IMR-90 (cell line): ENCODE measurements at regions not wholly inside any gene's neighbourhood (a gene's known extent, or its start where the extent isn't known, plus 50 kb on each side); places are given as distances from the start of the nearest gene placed in this dataset.
A peak's percentile ranks its signal among the peaks of the same experiment; 100 is the strongest.

ENCODE experiments used
- ATAC-seq: fragments of 200-7000 bp; cut with Tn5 transposase; 2 replicates; pipeline ENCODE4 v1.9.1; 2020; ENCODE audit warnings: low read depth, mild to moderate bottlenecking, moderate library complexity
- BruUV-seq: library from RNA; stranded (reverse); fragments of 400-500 nt; replicated peaks from 2 replicates; lab custom pipeline; 2021; lab: Mats Ljungman, UMichigan
- CTCF ChIA-PET: fragments of 300-600 bp; formaldehyde crosslinking; extraction: SDS; loops from one replicate; lab custom pipeline; 2021; ENCODE audit warnings: antibody characterized with exemption; lab: Yijun Ruan, JAX
- POLR2A ChIA-PET: fragments of 300-600 bp; sonication (Branson Sonifier 250); formaldehyde crosslinking; loops from one replicate; lab custom pipeline; 2022; ENCODE audit warnings: antibody characterized with exemption; ENCODE audit not compliant: unreplicated experiment; lab: Charles Lee
- DNase-seq: peaks from one replicate; pipeline ENCODE4 v3.0.0; 2013
- H2AFZ ChIP-seq: replicated peaks from 2 replicates; pipeline ENCODE3; 2013; ENCODE audit warnings: low read length, mild to moderate bottlenecking; ENCODE audit not compliant: poor library complexity
- H2AK5ac ChIP-seq: 2 replicates; pipeline ENCODE4 v1.6.1; 2013; ENCODE audit warnings: low read depth, low read length, inconsistent platforms
- H2AK9ac ChIP-seq: replicated peaks from 2 replicates; pipeline ENCODE3; 2013; ENCODE audit warnings: mild to moderate bottlenecking, low read depth, low read length, moderate library complexity; ENCODE audit not compliant: poor library complexity
- H2BK120ac ChIP-seq: 2 replicates; pipeline ENCODE4 v1.6.1; 2013; ENCODE audit warnings: low read depth, low read length, inconsistent platforms
- H2BK15ac ChIP-seq: 3 replicates; pipeline ENCODE4 v1.6.1; 2013; ENCODE audit warnings: low read depth, low read length, inconsistent platforms
- H2BK20ac ChIP-seq: 2 replicates; pipeline ENCODE4 v1.6.1; 2013; ENCODE audit warnings: low read depth, mild to moderate bottlenecking, inconsistent platforms, low read length, moderate library complexity
- H2BK5ac ChIP-seq: 2 replicates; pipeline ENCODE4 v1.6.1; 2013; ENCODE audit warnings: mild to moderate bottlenecking, low read depth, low read length, inconsistent platforms; ENCODE audit not compliant: poor library complexity, severe bottlenecking
- H3K14ac ChIP-seq: replicated peaks from 2 replicates; pipeline ENCODE4 v1.6.1; 2013; ENCODE audit warnings: low read depth, low read length, inconsistent platforms
- H3K18ac ChIP-seq: 2 replicates; pipeline ENCODE4 v1.6.1; 2013; ENCODE audit warnings: low read depth, low read length, control low read depth
- H3K23ac ChIP-seq: 2 replicates; pipeline ENCODE4 v1.6.1; 2013; ENCODE audit warnings: low read depth, low read length, inconsistent platforms
- H3K27ac ChIP-seq: 2 replicates; pipeline ENCODE4 v1.5.1; 2013; ENCODE audit warnings: mild to moderate bottlenecking, control low read depth, low read length; ENCODE audit not compliant: insufficient read depth
- H3K27me3 ChIP-seq: 2 replicates; pipeline ENCODE4 v1.6.1; 2013; ENCODE audit warnings: low read length; ENCODE audit not compliant: control insufficient read depth, insufficient read depth
- H3K36me3 ChIP-seq: 2 replicates; pipeline ENCODE4 v1.6.1; 2013; ENCODE audit warnings: low read length, mixed read lengths; ENCODE audit not compliant: control insufficient read depth, insufficient read depth
- H3K4ac ChIP-seq: 2 replicates; pipeline ENCODE4 v1.6.1; 2013; ENCODE audit warnings: low read depth, low read length, inconsistent platforms
- H3K4me1 ChIP-seq: 2 replicates; pipeline ENCODE4 v1.6.1; 2013; ENCODE audit warnings: low read length, mixed read lengths; ENCODE audit not compliant: control insufficient read depth, insufficient read depth
- H3K4me2 ChIP-seq: 2 replicates; pipeline ENCODE4 v1.6.1; 2013; ENCODE audit warnings: low read depth, mild to moderate bottlenecking, control low read depth, low read length, moderate library complexity
- H3K4me3 ChIP-seq: 2 replicates; pipeline ENCODE4 v1.5.1; 2013; ENCODE audit warnings: low read depth, mild to moderate bottlenecking, control low read depth, low read length, moderate library complexity; ENCODE audit not compliant: insufficient read depth
- H3K56ac ChIP-seq: 2 replicates; pipeline ENCODE4 v1.6.1; 2013; ENCODE audit warnings: low read length, inconsistent platforms; ENCODE audit not compliant: insufficient read depth; ENCODE audit errors: extremely low read depth
- H3K79me1 ChIP-seq, 2 experiments: 2 replicates each; pipeline ENCODE4 v1.6.1; 2013; ENCODE audit warnings: low read length in 2 of 2, inconsistent platforms in 1 of 2, low read depth in 1 of 2
- H3K9ac ChIP-seq: 2 replicates; pipeline ENCODE4 v1.6.1; 2013; ENCODE audit warnings: low read depth, low read length, control low read depth
- H3K9me1 ChIP-seq: 2 replicates; pipeline ENCODE4 v1.6.1; 2013; ENCODE audit warnings: low read length, inconsistent platforms; ENCODE audit not compliant: insufficient read depth
- H3K9me3 ChIP-seq: 2 replicates; pipeline ENCODE4 v1.6.1; 2013; ENCODE audit warnings: low read length; ENCODE audit not compliant: control insufficient read depth, insufficient read depth
- H4K20me1 ChIP-seq: 2 replicates; pipeline ENCODE4 v1.6.1; 2013; ENCODE audit warnings: low read length, inconsistent platforms; ENCODE audit not compliant: insufficient read depth
- H4K5ac ChIP-seq: 2 replicates; pipeline ENCODE4 v1.6.1; 2013; ENCODE audit warnings: mild to moderate bottlenecking, low read depth, low read length, control low read depth
- H4K8ac ChIP-seq, 2 experiments: 2 replicates each; pipeline ENCODE4 v1.6.1; 2013; ENCODE audit warnings: low read depth in 2 of 2, low read length in 2 of 2, control low read depth in 1 of 2, inconsistent platforms in 1 of 2
- H4K91ac ChIP-seq: 2 replicates; pipeline ENCODE4 v1.6.1; 2013; ENCODE audit warnings: low read depth, low read length, inconsistent platforms; ENCODE audit not compliant: insufficient read depth
- BHLHE40 ChIP-seq: fragments of 150-350 bp; IDR thresholded peaks from 2 replicates; pipeline ENCODE4 v1.6.1; 2016; ENCODE audit warnings: mild to moderate bottlenecking, low read depth, low read length
- CEBPB ChIP-seq: IDR thresholded peaks from 2 replicates; pipeline ENCODE4 v1.6.1; 2012; ENCODE audit warnings: low read depth, low read length, improper control_type of control experiment
- CHD1 ChIP-seq: IDR thresholded peaks from 2 replicates; pipeline ENCODE4 v1.6.1; 2012; ENCODE audit warnings: low read depth, low read length, improper control_type of control experiment
- CTCF ChIP-seq: conservative IDR thresholded peaks from 2 replicates; pipeline ENCODE4 v1.5.1; 2012; ENCODE audit warnings: mild to moderate bottlenecking, low read depth, low read length, improper control_type of control experiment
- FOS ChIP-seq: fragments of 150-350 bp; IDR thresholded peaks from 2 replicates; pipeline ENCODE4 v1.6.1; 2016; ENCODE audit warnings: low read depth, low read length
- MAFK ChIP-seq: IDR thresholded peaks from 2 replicates; pipeline ENCODE4 v1.6.1; 2012; ENCODE audit warnings: low read depth, low read length, improper control_type of control experiment
- MAZ ChIP-seq: IDR thresholded peaks from 2 replicates; pipeline ENCODE4 v1.6.1; 2012; ENCODE audit warnings: low read depth, mild to moderate bottlenecking, low read length, improper control_type of control experiment, moderate library complexity, borderline replicate concordance
- MXI1 ChIP-seq: IDR thresholded peaks from 2 replicates; pipeline ENCODE4 v1.6.1; 2012; ENCODE audit warnings: low read depth, mild to moderate bottlenecking, low read length, moderate library complexity, borderline replicate concordance
- NFE2L2 ChIP-seq: fragments of 150-350 bp; IDR thresholded peaks from 2 replicates; pipeline ENCODE4 v1.6.1; 2016; ENCODE audit warnings: low read depth, mild to moderate bottlenecking, low read length
- POLR2A ChIP-seq: IDR thresholded peaks from 2 replicates; pipeline ENCODE4 v1.6.1; 2012; ENCODE audit warnings: mild to moderate bottlenecking, low read depth, low read length
- RAD21 ChIP-seq: IDR thresholded peaks from 2 replicates; pipeline ENCODE4 v1.6.1; 2012; ENCODE audit warnings: low read length, improper control_type of control experiment
- RCOR1 ChIP-seq: IDR thresholded peaks from 2 replicates; pipeline ENCODE4 v1.6.1; 2012; ENCODE audit warnings: mild to moderate bottlenecking, low read length, improper control_type of control experiment; ENCODE audit not compliant: insufficient replicate concordance
- RFX5 ChIP-seq: IDR thresholded peaks from 2 replicates; pipeline ENCODE4 v1.8.0; 2012; ENCODE audit warnings: low read depth, mild to moderate bottlenecking, low read length, moderate library complexity
- SMC3 ChIP-seq: fragments of 150-350 bp; IDR thresholded peaks from 2 replicates; pipeline ENCODE4 v1.6.1; 2016; ENCODE audit warnings: low read depth, mild to moderate bottlenecking, antibody characterized with exemption, low read length, moderate library complexity
- USF2 ChIP-seq: fragments of 150-350 bp; IDR thresholded peaks from 2 replicates; pipeline ENCODE4 v1.6.1; 2017; ENCODE audit warnings: mild to moderate bottlenecking, antibody characterized with exemption, low read length, low read depth
- WGBS, 2 experiments: methylation state at CpG; one replicate each; pipeline versions ENCODE4 v1.1.5 to v1.1.7; 2013; ENCODE audit warnings: missing lambda C conversion rate in 2 of 2; ENCODE audit not compliant: insufficient read length in 1 of 2; ENCODE audit errors: extremely low coverage in 2 of 2; 5-methylcytosine and 5-hydroxymethylcytosine counted together
- dilution Hi-C: fragments of 300-500 bp; cut with HindIII; formaldehyde crosslinking; loops from one replicate; pipeline ENCODE4 v1.14.3; 2018; ENCODE audit warnings: low sequenced_read_pairs; ENCODE audit not compliant: unreplicated experiment
- in situ Hi-C: fragments of 300-500 bp; cut with MboI; formaldehyde crosslinking; loops from 3 replicates; pipeline ENCODE4 v1.14.3; 2019; ENCODE audit warnings: low sequenced_read_pairs, inconsistent platforms, mixed read lengths
- intact Hi-C: fragments of 100-400 bp; cut with micrococcal nuclease; formaldehyde crosslinking; loops from 2 replicates; pipeline ENCODE4 v1.10.0; 2022
- TF ChIP-seq, protein P1 (sequence below): fragments of 150-350 bp; IDR thresholded peaks from 2 replicates; pipeline ENCODE4 v1.6.1; 2016; ENCODE audit warnings: low read depth, mild to moderate bottlenecking, low read length, moderate library complexity, borderline replicate concordance

DNA sequence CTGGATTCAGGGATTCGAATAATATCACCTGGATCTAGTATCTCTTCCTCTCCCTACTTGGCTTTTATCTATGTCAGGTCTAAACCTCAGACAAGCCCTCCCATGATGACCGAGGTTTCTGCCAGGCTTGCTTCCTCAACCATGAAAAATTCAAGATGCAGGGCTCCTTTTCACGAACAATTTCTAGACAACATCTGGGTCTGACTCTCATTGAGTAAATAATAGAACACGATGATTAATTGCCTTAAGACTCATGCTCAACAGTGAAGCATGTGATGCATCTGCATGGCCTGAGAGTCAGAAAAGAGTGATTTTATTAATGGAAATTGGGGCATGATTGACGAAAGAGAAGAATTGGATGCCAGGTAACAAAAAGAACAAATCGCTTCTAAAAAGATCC lies 277.2 kb upstream of the ZNF608 start:
- H2AK5ac ChIP-seq, result no peak overlapping the region
- no peak overlapping the region for H4K5ac ChIP-seq
- in situ Hi-C loops, result no loop called here
- no peaks in the 10 kb centered on the region for H3K36me3 ChIP-seq
- no peaks in the 10 kb centered on the region for H3K9me1 ChIP-seq
- ATAC-seq (no peak), DNase-seq (peak; percentile 39)
- no peak overlapping the region for H3K14ac ChIP-seq
- BruUV-seq, result no TSS peak
- ChIA-PET POLR2A (no interaction called here), CTCF (interaction anchor here (0.8 kb wide), 1 partner anchor 8 kb away, joined by 3 read pairs; no protein-coding TSS in a partner anchor)
- H2BK120ac ChIP-seq, result no peak overlapping the region
- no peaks in the 10 kb centered on the region for H3K79me1 ChIP-seq
- no peak overlapping the region for H4K91ac ChIP-seq
- H2BK20ac ChIP-seq, result no peak overlapping the region
- H4K8ac ChIP-seq, result no peak overlapping the region
- no peak overlapping the region for H3K4ac ChIP-seq
- intact Hi-C loops, result no loop called here
- no peak overlapping the region for H2AFZ ChIP-seq
- dilution Hi-C loops, result no loop called here
- TF ChIP-seq FOS, result no peak
- TF ChIP-seq POLR2A, result no peak
- no peak for TF ChIP-seq NFE2L2
- no peak for TF ChIP-seq CEBPB
- TF ChIP-seq MAFK, result no peak
- TF ChIP-seq BHLHE40, result no peak
- TF ChIP-seq RCOR1, result no peak
- no peak for TF ChIP-seq CHD1
- no peak for TF ChIP-seq USF2
- TF ChIP-seq MXI1, result no peak
- TF ChIP-seq RAD21, result no peak
- TF ChIP-seq SMC3, result no peak
- TF ChIP-seq, protein P1, sequence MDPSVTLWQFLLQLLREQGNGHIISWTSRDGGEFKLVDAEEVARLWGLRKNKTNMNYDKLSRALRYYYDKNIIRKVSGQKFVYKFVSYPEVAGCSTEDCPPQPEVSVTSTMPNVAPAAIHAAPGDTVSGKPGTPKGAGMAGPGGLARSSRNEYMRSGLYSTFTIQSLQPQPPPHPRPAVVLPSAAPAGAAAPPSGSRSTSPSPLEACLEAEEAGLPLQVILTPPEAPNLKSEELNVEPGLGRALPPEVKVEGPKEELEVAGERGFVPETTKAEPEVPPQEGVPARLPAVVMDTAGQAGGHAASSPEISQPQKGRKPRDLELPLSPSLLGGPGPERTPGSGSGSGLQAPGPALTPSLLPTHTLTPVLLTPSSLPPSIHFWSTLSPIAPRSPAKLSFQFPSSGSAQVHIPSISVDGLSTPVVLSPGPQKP, result no peak
- TF ChIP-seq CTCF, result no peak
- TF ChIP-seq RFX5, result no peak
- TF ChIP-seq MAZ, result no peak
- no peak overlapping the region for H3K23ac ChIP-seq
- 82% methylated on average over 3 of the region's 6 CpGs; no CpG with 5 or more reads in 1 of the 2 experiments for WGBS, 2 experiments
- no peaks in the 10 kb centered on the region for H4K20me1 ChIP-seq
- H3K56ac ChIP-seq, result no peak overlapping the region
- no peak overlapping the region for H3K9ac ChIP-seq
- no peak overlapping the region for H3K4me3 ChIP-seq
- H3K4me1 ChIP-seq, result no peaks in the 10 kb centered on the region
- H2AK9ac ChIP-seq, result no peak overlapping the region
- H2BK15ac ChIP-seq, result no peak overlapping the region
- no peak overlapping the region for H2BK5ac ChIP-seq
- no peaks in the 10 kb centered on the region for H3K9me3 ChIP-seq
- no peak overlapping the region for H3K4me2 ChIP-seq
- no peaks in the 10 kb centered on the region for H3K27me3 ChIP-seq
- no peak overlapping the region for H3K18ac ChIP-seq
- no peak overlapping the region for H3K27ac ChIP-seq
